HL-60 (cell line): ENCODE measurements at regions not wholly inside any gene's neighbourhood (a gene's known extent, or its start where the extent isn't known, plus 50 kb on each side); places are given as distances from the start of the nearest gene placed in this dataset.

Experiments used
- CTCF ChIP-seq: IDR thresholded peaks from one replicate; pipeline ENCODE4 v1.5.1; 2011; ENCODE audit warnings: low read length, control low read depth, inconsistent platforms; ENCODE audit not compliant: insufficient read depth
- GABPA ChIP-seq: IDR thresholded peaks from 2 replicates; pipeline ENCODE4 v1.6.1; 2012; ENCODE audit warnings: low read depth
- POLR2AphosphoS5 ChIP-seq: IDR thresholded peaks from 2 replicates; pipeline ENCODE4 v1.6.1; 2012; ENCODE audit warnings: low read depth
- SPI1 ChIP-seq: IDR thresholded peaks from 2 replicates; pipeline ENCODE4 v1.6.1; 2012; ENCODE audit warnings: low read depth, mild to moderate bottlenecking, borderline replicate concordance
- TF ChIP-seq, protein P1 (sequence below): IDR thresholded peaks from 2 replicates; pipeline ENCODE4 v1.6.1; 2012; ENCODE audit warnings: low read depth; ENCODE audit not compliant: insufficient replicate concordance

- TF ChIP-seq CTCF (no peak), GABPA (no peak), POLR2AphosphoS5 (no peak), SPI1 (no peak)
- TF ChIP-seq, protein P1, sequence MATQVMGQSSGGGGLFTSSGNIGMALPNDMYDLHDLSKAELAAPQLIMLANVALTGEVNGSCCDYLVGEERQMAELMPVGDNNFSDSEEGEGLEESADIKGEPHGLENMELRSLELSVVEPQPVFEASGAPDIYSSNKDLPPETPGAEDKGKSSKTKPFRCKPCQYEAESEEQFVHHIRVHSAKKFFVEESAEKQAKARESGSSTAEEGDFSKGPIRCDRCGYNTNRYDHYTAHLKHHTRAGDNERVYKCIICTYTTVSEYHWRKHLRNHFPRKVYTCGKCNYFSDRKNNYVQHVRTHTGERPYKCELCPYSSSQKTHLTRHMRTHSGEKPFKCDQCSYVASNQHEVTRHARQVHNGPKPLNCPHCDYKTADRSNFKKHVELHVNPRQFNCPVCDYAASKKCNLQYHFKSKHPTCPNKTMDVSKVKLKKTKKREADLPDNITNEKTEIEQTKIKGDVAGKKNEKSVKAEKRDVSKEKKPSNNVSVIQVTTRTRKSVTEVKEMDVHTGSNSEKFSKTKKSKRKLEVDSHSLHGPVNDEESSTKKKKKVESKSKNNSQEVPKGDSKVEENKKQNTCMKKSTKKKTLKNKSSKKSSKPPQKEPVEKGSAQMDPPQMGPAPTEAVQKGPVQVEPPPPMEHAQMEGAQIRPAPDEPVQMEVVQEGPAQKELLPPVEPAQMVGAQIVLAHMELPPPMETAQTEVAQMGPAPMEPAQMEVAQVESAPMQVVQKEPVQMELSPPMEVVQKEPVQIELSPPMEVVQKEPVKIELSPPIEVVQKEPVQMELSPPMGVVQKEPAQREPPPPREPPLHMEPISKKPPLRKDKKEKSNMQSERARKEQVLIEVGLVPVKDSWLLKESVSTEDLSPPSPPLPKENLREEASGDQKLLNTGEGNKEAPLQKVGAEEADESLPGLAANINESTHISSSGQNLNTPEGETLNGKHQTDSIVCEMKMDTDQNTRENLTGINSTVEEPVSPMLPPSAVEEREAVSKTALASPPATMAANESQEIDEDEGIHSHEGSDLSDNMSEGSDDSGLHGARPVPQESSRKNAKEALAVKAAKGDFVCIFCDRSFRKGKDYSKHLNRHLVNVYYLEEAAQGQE, result no peak
Measured at GRCh38 chr3:42023380-42023779, 61.5 kb upstream of the ULK4 start.
